ENCODE measurements at regions not wholly inside any gene's neighbourhood (a gene's known extent, or its start where the extent isn't known, plus 50 kb on each side); places are given as distances from the start of the nearest gene placed in this dataset.

GRCh38 chr5:56340196-56340980 lies 107.3 kb upstream of the ANKRD55 start:
- no peak for DNase-seq

DNA sequence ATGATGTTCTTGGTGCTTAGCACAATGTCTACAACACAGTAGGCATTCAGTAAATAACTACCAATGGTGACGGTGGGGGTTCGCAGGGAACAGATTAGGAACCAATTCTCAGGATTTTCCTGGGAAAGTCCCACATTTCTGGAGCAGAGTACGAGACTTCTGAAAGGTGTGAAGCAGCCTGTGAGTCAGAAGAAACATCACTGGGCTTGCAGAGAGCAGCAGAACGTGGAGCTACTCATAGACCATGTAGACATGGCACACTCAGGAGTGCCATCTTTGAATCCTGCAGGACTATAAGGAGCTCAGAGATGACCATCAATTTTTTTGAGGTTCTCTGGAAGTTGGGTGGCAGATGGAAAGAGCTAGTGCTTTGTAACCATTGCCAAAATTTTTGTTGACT lies 106.6 kb upstream of the ANKRD55 start:
- no peak for DNase-seq

GRCh38 chr5:56337715-56338319 lies 104.7 kb upstream of the ANKRD55 start:
- DNase-seq: no peak

GRCh38 chr5:56335212-56335611 lies 102.1 kb upstream of the ANKRD55 start:
- no peak for DNase-seq

DNA sequence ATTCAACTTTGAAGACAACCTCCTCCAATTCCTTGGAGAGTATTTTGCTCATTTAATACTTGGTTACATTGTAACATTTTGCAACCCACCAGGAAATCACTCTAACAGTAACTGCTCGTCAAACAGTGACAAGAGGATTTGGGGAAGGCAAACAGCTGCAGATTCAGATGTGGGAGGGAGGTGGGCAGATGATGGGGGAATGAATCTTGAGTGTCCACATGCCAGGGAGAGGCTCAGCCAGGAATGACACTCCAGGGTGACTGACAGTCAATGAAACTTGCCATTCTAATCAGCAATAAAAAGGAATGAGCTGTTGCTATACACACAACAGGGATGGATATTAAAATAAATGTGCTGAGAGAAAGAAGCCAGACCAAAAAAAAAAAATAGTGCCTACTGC lies 97.7 kb upstream of the ANKRD55 start:
- DNase-seq: no peak

- DNase-seq: no peak
Observed at GRCh38 chr5:56330167-56330566, 97.0 kb upstream of the ANKRD55 start.

DNA sequence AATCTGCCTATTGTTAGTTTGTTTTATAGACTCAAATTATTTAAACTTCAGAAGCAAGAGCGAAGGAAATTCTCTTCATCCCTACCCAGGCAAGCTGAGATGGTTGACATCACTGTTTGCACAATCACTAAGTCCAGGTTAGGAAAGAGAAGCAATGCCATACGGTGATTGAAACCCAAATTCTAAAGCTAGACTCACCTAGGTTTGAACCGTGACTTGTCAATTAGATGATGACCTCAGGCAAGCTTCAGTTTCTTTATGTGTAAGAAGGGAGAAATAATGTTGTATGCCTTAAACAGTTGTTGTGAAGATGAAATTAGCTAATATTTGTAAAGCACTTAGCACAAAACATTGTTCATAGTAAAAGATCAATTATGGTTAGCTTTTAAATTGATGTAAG lies 96.5 kb upstream of the ANKRD55 start:
- no peak for DNase-seq

GRCh38 chr5:56328753-56329560 lies 95.8 kb upstream of the ANKRD55 start:
- DNase-seq: no peak

DNA sequence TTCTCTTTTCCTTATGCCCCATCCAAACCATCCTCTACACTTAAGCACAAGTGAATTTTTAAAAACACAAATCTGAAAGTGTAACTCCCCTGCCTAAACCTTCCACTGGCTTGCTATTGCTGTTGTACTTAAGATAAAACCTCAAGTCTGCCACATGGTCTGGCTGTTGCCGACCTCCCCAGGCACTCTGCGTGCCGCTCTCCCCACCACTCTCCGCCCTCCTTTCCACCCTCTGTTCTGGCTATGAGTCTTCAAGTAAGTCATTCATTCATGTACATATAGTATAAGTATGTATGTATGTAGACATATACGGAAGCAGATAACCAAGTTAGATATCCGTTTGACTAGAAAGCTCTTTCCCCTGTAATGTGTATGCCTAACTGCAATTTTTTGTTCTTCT lies 94.7 kb upstream of the ANKRD55 start:
- no peak for DNase-seq

DNA sequence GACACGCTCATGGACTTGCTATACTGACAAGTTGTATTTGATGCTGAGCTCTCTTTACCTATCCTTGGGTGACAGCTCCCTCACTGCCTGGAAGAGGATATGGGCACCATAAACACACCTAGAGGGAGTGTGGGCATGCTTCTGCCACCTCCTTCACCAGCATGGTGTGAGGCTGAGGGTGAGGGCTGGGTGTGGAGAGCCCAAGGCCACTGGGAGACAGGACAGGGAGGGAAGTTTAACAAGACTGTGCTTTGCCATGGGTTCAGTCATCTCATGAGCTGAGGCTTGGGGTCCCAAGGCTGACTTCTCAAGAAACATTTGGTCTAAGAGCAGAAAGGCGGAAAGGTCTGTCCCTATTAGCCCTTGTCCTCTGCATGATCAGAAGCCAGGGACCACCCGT lies 93.6 kb upstream of the ANKRD55 start:
- DNase-seq: no peak

- no peak for DNase-seq
Observed at GRCh38 chr5:56326116-56326515, 93.0 kb upstream of the ANKRD55 start.

DNA sequence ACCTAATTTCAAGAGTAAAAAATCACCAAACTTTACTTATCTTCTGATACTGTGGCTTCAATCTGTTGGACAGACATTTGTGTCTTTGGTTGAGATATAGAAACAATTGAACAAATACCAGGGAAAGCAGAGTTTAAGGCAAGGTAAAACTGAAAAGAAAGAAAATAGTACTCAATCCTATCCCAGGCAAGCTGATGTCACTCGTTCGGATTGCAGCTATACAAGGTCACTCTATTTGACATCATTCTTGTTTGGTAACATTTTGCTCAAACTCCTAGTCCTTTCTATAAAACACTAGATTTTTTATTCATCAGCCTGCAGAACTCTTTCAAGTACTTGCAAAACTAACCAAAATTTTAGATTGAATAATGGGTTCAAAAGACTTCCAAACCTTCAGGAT lies 91.9 kb upstream of the ANKRD55 start:
- DNase-seq: no peak

DNA sequence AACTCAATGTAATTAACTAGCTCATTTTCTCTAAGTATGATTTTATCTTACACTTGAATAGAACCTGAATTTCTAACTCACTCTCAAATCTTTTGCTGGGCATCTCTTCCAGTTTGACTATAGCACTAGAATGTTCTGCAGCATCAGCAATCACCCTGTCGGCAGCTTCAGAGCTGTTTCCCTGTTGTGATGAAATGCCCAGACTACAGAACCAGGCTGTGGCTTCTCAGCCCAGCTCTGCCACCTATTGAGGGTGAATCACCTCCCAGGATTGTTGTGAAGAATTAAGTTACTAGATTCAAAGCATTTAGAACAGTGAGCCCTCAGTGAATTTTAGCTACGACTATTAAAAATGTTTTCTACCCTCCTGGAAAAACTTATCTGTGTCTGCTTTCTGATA lies 90.4 kb upstream of the ANKRD55 start:
- DNase-seq: no peak

GRCh38 chr5:56322592-56322991 lies 89.5 kb upstream of the ANKRD55 start:
- DNase-seq: no peak

- DNase-seq: no peak
Observed at GRCh38 chr5:56321236-56321881, 88.2 kb upstream of the ANKRD55 start.

- no peak for DNase-seq
Observed at GRCh38 chr5:56320686-56321085, 87.6 kb upstream of the ANKRD55 start.

- DNase-seq: no peak
Observed at GRCh38 chr5:56319526-56320181, 86.5 kb upstream of the ANKRD55 start.

DNA sequence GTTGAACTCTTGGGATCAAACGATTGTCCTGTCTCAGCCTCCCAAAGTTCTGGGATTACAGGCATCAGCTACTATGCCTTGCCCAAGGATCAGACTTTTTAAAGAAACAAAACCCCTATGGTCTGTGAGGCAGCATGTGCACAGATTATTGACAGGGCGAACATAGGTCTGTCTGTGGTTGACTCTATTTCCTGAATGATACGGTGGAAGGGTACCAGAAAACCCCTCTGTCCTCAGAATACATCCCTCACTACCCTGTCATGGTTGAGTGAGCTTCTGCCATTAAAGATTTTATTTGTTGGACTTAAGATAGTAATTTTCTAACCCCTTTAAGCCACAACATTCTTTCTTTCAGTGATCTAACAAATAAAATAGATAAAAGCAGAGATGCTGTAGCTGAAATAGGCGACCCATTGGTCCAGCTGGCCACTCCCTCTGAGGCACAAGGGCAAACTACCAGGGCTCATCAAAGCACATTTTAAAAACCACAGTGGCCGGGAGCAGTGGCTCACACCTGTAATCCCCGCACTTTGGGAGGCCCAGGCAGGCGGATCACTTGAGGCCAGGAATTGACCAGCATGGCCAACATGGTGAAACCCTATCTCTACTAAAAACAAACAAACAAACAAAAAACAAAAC lies 84.9 kb upstream of the ANKRD55 start:
- DNase-seq: no peak

DNA sequence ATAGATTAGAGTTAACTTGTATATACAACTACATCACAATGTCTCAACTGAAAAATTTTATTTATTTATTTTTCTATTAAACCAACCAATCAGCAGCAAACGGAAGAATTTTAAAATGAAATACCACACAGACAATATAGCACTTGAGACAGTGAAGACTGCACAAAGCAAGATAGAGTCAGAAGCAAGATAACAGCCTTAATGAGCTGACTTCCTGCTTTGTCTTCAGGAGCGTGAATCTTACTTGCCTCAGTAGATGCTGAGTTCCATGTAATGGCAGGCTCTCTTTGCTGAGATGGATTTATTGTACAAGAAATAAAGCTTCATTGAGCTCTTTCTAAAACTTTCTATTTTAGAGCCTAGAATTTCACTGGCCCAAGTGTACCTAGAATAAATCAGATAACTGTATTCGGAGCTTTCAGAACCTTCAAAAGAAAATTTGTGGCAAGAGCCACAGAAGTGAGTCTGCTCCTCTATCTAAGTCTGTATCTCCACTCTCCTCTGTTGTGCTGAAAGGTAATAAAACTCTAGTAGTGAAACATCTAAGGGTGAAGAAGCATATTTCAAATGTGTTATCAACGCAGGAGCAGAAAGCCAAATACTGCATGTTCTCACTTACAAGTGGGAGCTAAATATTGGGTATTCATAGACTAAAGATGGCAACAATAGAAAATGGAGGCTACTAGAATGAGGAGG lies 83.3 kb upstream of the ANKRD55 start:
- no peak for DNase-seq

DNA sequence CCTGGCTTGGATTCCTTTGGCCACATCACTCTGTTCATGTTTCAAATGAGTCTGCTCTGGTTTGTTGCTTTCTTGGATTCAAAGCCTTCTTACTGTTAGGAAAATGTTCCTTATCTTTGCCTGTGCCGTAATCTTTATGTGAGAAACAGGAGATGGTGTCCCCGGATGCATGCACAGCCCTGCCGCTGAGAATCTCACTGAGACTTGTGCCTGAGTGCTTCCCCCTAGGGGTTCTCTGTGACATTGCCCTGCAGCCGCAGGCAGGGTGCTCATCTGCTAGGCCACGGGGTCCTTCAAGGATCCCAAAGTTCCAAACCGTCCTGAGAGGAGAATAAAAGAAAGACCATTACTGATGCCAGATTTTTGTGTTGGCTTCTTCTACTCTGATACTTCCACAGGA lies 81.4 kb upstream of the ANKRD55 start:
- DNase-seq: no peak

- no peak for DNase-seq
Observed at GRCh38 chr5:56313596-56313995, 80.5 kb upstream of the ANKRD55 start.

- DNase-seq: no peak
Observed at GRCh38 chr5:56313004-56313531, 79.9 kb upstream of the ANKRD55 start.

Measured in DMS 273 treated with DMSO at 0.1 percent for 48 hours (cell line).